Panc1 (cell line): ENCODE measurements at regions not wholly inside any gene's neighbourhood (a gene's known extent, or its start where the extent isn't known, plus 50 kb on each side); places are given as distances from the start of the nearest gene placed in this dataset.
A peak's percentile ranks its signal among the peaks of the same experiment; 100 is the strongest.

Experiments used
- ATAC-seq: fragments of 200-7000 bp; cut with Tn5 transposase; 2 replicates; pipeline ENCODE4 v1.9.1; 2020; ENCODE audit warnings: mild to moderate bottlenecking, moderate library complexity
- BruUV-seq: library from RNA; stranded (reverse); fragments of 400-500 nt; replicated peaks from 2 replicates; lab custom pipeline; 2021; lab: Mats Ljungman, UMichigan
- CTCF ChIA-PET: fragments of 300-600 bp; sonication (Branson Sonifier 250); formaldehyde crosslinking; loops from one replicate; lab custom pipeline; 2022; ENCODE audit warnings: antibody characterized with exemption; lab: Charles Lee
- POLR2A ChIA-PET: fragments of 300-600 bp; sonication (Branson Sonifier 250); formaldehyde crosslinking; loops from one replicate; lab custom pipeline; 2022; ENCODE audit warnings: antibody characterized with exemption; lab: Charles Lee
- DNase-seq: peaks from one replicate; pipeline ENCODE4 v3.0.0-alpha.2; 2010; ENCODE audit warnings: low read depth, low spot score
- H3K27ac ChIP-seq: 2 replicates; pipeline ENCODE4 v1.5.1; 2011; ENCODE audit warnings: mild to moderate bottlenecking, low read length, inconsistent platforms
- H3K27me3 ChIP-seq: fragments of 200-500 bp; sonication (Bioruptor generic); 2 replicates; pipeline ENCODE4 v1.6.0; 2014; ENCODE audit warnings: low read length, inconsistent platforms; ENCODE audit not compliant: control insufficient read depth, insufficient read depth
- H3K36me3 ChIP-seq: fragments of 200-500 bp; sonication (Bioruptor generic); 2 replicates; pipeline ENCODE4 v1.5.1; 2014; ENCODE audit warnings: inconsistent platforms, mild to moderate bottlenecking, low read length, moderate library complexity; ENCODE audit not compliant: control insufficient read depth, insufficient read depth
- H3K4me1 ChIP-seq: 2 replicates; pipeline ENCODE4 v1.5.1; 2011; ENCODE audit warnings: inconsistent platforms, mild to moderate bottlenecking, low read length, moderate library complexity; ENCODE audit not compliant: control insufficient read depth, insufficient read depth
- H3K4me3 ChIP-seq, 2 experiments: 2 replicates each; pipeline ENCODE4 v1.5.1; 2011 to 2012; ENCODE audit warnings: low read depth in 2 of 2, low read length in 2 of 2, mild to moderate bottlenecking in 2 of 2, inconsistent platforms in 1 of 2, moderate library complexity in 1 of 2
- H3K9me3 ChIP-seq: fragments of 200-500 bp; sonication (Bioruptor generic); 2 replicates; pipeline ENCODE4 v1.5.1; 2014; ENCODE audit warnings: low read depth, mild to moderate bottlenecking, inconsistent platforms, low read length, moderate library complexity; ENCODE audit not compliant: control insufficient read depth, insufficient read depth
- CTCF ChIP-seq: fragments of 450-650 bp; IDR thresholded peaks from 2 replicates; pipeline ENCODE4 v1.5.1; 2017; ENCODE audit warnings: mild to moderate bottlenecking
- POLR2AphosphoS5 ChIP-seq: IDR thresholded peaks from 2 replicates; pipeline ENCODE4 v1.6.1; 2012; ENCODE audit warnings: mild to moderate bottlenecking, low read depth, low read length, moderate library complexity
- REST ChIP-seq, 2 experiments: IDR thresholded peaks; 2 replicates each; pipeline ENCODE4 v1.6.1; 2011 to 2012; ENCODE audit warnings: low read depth in 2 of 2, control low read depth in 1 of 2, low read length in 1 of 2, mild to moderate bottlenecking in 1 of 2, moderate library complexity in 1 of 2; ENCODE audit not compliant: insufficient read depth in 1 of 2
- SIN3A ChIP-seq: IDR thresholded peaks from 2 replicates; pipeline ENCODE4 v1.6.1; 2012; ENCODE audit warnings: low read depth, mild to moderate bottlenecking, low read length, moderate library complexity, borderline replicate concordance; ENCODE audit not compliant: insufficient read depth
- TCF7L2 ChIP-seq: IDR thresholded peaks from 2 replicates; pipeline ENCODE4 v1.6.1; 2011; ENCODE audit warnings: mild to moderate bottlenecking, low read depth, low read length, inconsistent platforms
- in situ Hi-C: cut with HindIII; loops from 2 replicates; pipeline ENCODE4 v1.10.0; 2016; ENCODE audit warnings: low sequenced_read_pairs, low pct_unique_long_range_greater_than_20kb
- intact Hi-C: fragments of 100-400 bp; cut with micrococcal nuclease; formaldehyde crosslinking; loops from one replicate; pipeline ENCODE4 v1.10.0; 2022; ENCODE audit not compliant: unreplicated experiment

GRCh38 chr5:91283326-91283725 lies 99.8 kb downstream of the ARRDC3 start:
- POLR2A ChIA-PET = no interaction called here
- BruUV-seq = no TSS peak
- Histone ChIP-seq H3K9me3 (peaks cover 16% of the 10 kb centered on the region; the same call in 1 of the 2 replicates), H3K27ac (no peak overlapping the region), H3K4me3 (no peak overlapping the region), H3K27me3 (no peaks in the 10 kb centered on the region), H3K4me1 (peaks cover 12% of the 10 kb centered on the region), H3K36me3 (no peaks in the 10 kb centered on the region)
- TF ChIP-seq TCF7L2 = no peak
- TF ChIP-seq POLR2AphosphoS5 = no peak
- no peak for TF ChIP-seq SIN3A
- TF ChIP-seq CTCF = no peak
- no peak for TF ChIP-seq REST (IDR thresholded peaks at IDR 0.05; ENCODE audit: insufficient read depth in 1 of 2, low read depth in 2 of 2, low read length in 1 of 2)
- no peak for ATAC-seq
- DNase-seq = no peak
- CTCF ChIA-PET = no interaction called here
- intact Hi-C loops = no loop called here
- in situ Hi-C loops = no loop called here

- peaks cover 17% of the 10 kb centered on the region for H3K4me1 ChIP-seq
- H3K9me3 ChIP-seq = peaks cover 16% of the 10 kb centered on the region; the same call in 1 of the 2 replicates
- intact Hi-C loops = no loop called here
- in situ Hi-C loops = no loop called here
- ChIA-PET CTCF (interaction anchor here (0.6 kb wide), 1 partner anchor 60 kb away, joined by 3 read pairs; no protein-coding TSS in a partner anchor), POLR2A (interaction anchor here (0.7 kb wide), 1 partner anchor 98 kb away, joined by 7 read pairs; no protein-coding TSS in a partner anchor)
- H3K27me3 ChIP-seq = no peaks in the 10 kb centered on the region
- peak overlapping the region; percentile 98 for H3K27ac ChIP-seq
- ATAC-seq (no peak), DNase-seq (no peak)
- H3K4me3 ChIP-seq = no peak overlapping the region
- BruUV-seq = no TSS peak
- TF ChIP-seq SIN3A (no peak), POLR2AphosphoS5 (no peak), CTCF (no peak), REST (IDR thresholded peaks at IDR 0.05; ENCODE audit: insufficient read depth in 1 of 2, low read depth in 2 of 2, low read length in 1 of 2) (no peak), TCF7L2 (no peak)
- H3K36me3 ChIP-seq = no peaks in the 10 kb centered on the region
Measured at GRCh38 chr5:91282210-91282609, 100.9 kb downstream of the ARRDC3 start.
